HG03108 (cell line): ENCODE measurements at regions not wholly inside any gene's neighbourhood (a gene's known extent, or its start where the extent isn't known, plus 50 kb on each side); places are given as distances from the start of the nearest gene placed in this dataset.
"Not testable (repeated sequence)": the region's sequence is repeated elsewhere in the genome, so short reads cannot be mapped to it uniquely, and the experiment has no call there.

Experiments used
- ATAC-seq: cut with Tn5 transposase; IDR thresholded peaks from one replicate; pipeline ENCODE4 v1.9.1; 2021; ENCODE audit warnings: moderate library complexity; ENCODE audit not compliant: unreplicated experiment

DNA sequence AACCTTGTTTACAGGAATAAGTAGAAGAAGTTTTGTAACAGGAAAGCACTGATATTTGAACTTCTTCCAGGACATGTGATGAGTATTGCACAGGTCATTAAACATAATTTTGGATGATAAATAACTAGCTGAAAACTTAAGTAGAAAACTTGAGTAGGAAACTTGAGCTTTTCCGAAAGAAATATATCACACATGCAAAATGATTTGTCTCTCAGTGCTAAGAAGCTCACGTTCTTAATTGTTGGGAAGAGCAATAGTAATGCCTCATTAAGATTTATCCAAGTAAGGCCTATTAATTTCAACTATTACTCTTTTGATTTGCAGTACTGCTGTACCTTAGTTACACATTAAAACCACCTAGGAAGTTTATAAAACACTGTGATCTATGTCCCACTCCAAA, 1921.9 kb upstream of the LRRTM1 start:
- ATAC-seq, result no peak

- no peak for ATAC-seq
Measured at GRCh38 chr2:82224301-82224940, 1919.9 kb upstream of the LRRTM1 start.

- ATAC-seq, result no peak
Measured at GRCh38 chr2:82215212-82215611, 1910.7 kb upstream of the LRRTM1 start.

DNA sequence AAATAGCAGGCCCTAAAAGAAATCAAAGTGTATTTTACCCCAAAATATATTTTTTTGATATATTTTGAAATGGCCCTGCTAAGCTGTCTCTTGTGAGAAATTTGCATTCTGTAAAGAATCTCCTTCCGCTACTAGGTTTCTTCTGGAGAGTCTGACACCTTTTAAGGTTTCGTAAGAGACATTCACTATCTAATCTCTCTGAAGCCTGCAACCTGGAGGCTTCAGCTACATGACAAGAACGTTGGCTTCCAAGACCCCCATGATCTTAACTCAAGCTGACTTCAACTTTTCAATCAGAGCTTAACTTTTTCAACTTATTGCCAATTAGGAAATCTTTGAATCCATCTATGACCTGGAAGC, 1894.9 kb upstream of the LRRTM1 start:
- ATAC-seq, result no peak

- no peak for ATAC-seq
Measured at GRCh38 chr2:82198809-82199492, 1894.4 kb upstream of the LRRTM1 start.

GRCh38 chr2:82182270-82182669, 1877.7 kb upstream of the LRRTM1 start:
- no peak for ATAC-seq

GRCh38 chr2:82175210-82175609, 1870.7 kb upstream of the LRRTM1 start:
- not testable (repeated sequence) for ATAC-seq

GRCh38 chr2:82172483-82172882, 1867.9 kb upstream of the LRRTM1 start:
- no peak for ATAC-seq

GRCh38 chr2:82169379-82169778, 1864.8 kb upstream of the LRRTM1 start:
- ATAC-seq, result no peak

DNA sequence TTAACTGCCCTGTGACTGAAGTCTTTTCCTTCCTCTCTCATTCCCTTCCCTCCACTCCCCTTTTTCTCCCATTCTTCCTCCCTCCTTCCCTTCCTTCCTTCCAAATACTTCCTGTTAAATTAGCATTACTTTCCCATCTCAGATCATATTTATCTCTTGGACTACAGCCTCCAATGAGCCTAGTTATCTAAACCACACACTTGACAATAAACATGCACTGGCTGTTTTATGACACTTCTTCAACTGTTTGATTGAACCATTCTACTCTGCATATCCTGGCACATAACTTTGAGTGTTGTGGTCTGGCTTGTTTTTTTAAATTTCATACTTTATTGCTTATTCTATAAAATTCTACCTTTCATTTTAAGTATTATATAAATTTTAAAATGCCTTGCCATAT, 1860.8 kb upstream of the LRRTM1 start:
- ATAC-seq, result no peak

GRCh38 chr2:82158150-82158549, 1853.6 kb upstream of the LRRTM1 start:
- ATAC-seq, result no peak

GRCh38 chr2:82155469-82155868, 1850.9 kb upstream of the LRRTM1 start:
- no peak for ATAC-seq

DNA sequence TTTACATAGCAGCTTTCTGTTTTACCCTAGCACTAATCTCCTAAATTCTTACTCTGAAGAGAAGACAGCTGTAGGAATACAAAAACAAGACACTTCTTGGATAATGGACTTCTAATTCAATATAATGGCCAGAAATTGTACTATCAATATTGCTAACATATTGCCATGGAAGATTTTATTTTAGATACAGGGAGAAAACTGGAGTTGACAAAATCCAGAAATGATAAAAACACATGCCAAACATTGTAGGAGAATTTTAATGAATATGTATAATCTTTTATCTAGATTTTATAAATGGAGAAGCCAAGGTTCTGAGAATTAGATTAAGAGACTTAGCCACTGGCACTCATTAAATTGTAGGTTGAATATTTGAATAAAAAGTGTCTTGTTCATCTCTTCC, 1838.8 kb upstream of the LRRTM1 start:
- no peak for ATAC-seq

- no peak for ATAC-seq
Measured at GRCh38 chr2:82139979-82140611, 1835.5 kb upstream of the LRRTM1 start.

DNA sequence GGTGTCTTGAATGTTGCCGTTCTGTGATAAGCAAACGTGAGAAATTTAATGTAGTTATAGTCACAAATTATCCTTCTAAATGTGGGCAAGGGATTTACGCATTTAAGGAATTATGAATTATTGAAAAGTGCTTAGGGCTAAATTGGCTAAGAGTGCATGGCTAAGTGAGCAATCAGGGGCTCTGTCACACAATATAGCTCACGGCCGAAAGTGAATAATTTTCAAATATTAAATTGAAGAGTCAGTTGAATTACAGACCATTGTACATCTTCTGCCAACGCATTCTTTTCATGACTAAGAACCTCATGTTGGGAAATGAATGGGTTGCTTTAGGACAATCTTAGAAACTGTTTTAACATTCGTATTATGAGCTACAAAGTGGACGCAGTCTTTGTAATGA, 1832.9 kb upstream of the LRRTM1 start:
- ATAC-seq, result no peak

DNA sequence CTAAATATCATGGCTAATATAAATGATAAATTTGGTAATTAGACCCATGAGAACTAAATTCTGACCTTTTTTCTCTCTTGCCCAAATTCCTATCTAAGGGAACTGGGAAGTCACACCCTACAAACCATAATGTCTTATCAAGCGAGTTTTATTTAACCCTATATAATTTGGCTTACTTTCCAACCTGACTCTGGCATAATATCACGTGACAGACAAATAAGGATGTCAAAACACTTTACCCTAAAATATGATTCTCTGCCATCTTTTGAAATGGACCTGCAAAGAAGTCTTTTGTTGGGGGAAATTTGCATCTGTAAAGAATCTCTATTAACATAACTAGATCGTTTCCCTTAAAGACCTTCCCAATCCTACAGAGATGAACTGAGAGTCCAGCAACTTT, 1823.5 kb upstream of the LRRTM1 start:
- ATAC-seq, result no peak

GRCh38 chr2:82124629-82125028, 1820.1 kb upstream of the LRRTM1 start:
- no peak for ATAC-seq

GRCh38 chr2:82120654-82121053, 1816.1 kb upstream of the LRRTM1 start:
- ATAC-seq, result no peak

DNA sequence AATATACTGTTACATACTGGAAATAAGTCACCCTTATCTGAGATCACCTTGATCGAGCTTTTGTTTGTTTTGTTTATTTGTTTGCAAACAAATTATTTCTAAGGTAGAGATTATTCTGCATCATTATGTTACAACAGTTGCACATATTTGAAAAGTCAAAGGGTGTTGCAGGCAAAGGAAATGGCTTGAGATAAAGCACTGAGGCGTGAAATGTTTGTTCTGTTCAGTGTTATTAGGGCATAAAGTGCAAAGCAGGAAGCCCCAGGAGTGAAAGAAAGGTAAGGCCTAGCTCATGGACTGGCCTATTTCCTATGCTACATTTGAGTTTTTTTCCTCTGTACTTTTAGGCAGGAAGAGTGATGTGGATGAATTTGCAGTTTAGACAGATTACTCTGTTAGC, 1815.6 kb upstream of the LRRTM1 start:
- no peak for ATAC-seq

DNA sequence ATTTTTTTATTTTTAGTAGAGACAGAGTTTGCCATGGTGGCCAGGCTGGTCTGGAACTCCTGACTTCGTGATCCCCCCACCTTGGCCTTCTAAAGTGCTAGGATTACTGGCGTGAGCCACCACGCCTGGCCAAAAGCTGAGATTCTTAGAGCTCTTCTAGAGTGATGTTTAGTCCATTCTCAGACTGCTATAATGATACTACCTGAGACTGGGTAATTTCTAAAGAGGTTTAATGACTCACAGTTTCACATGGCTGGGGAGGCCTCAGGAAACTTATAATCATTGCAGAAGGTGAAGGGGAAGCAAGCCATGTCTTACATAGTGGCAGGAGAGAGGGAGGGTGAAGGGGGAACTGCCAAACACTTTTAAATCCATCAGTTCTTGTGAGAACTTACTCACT, 1804.9 kb upstream of the LRRTM1 start:
- no peak for ATAC-seq

DNA sequence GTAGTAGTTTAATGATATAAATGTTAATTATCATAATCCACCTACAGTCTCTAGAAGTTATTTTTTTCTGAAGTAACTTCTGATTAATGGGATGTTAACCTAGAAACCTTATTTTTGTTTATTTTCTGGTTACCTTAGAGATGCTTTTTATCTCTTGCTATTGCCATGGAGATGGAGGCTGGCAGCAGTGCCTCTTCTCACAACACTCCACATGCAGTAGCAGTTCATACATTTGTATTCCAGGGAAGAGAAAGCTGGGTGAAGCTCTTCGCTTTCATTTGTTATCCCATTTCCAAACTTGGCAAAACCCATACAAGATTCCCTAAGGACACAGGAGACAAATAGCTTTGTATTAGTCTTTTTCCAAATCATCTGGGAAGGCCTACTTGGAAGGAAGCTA, 1794.1 kb upstream of the LRRTM1 start:
- no peak for ATAC-seq

GRCh38 chr2:82089518-82089917, 1785.0 kb upstream of the LRRTM1 start:
- no peak for ATAC-seq
